Glomerular visceral epithelial cell (primary cell): ENCODE measurements at regions not wholly inside any gene's neighbourhood (a gene's known extent, or its start where the extent isn't known, plus 50 kb on each side); places are given as distances from the start of the nearest gene placed in this dataset.

Experiments
- DNase-seq: peaks from one replicate; pipeline ENCODE4 v3.0.0-alpha.2; 2016; ENCODE audit errors: extremely low spot score

GRCh38 chr5:17893026-17893635 lies 258.9 kb downstream of the TAF11L14 start:
- DNase-seq, result no peak

DNA sequence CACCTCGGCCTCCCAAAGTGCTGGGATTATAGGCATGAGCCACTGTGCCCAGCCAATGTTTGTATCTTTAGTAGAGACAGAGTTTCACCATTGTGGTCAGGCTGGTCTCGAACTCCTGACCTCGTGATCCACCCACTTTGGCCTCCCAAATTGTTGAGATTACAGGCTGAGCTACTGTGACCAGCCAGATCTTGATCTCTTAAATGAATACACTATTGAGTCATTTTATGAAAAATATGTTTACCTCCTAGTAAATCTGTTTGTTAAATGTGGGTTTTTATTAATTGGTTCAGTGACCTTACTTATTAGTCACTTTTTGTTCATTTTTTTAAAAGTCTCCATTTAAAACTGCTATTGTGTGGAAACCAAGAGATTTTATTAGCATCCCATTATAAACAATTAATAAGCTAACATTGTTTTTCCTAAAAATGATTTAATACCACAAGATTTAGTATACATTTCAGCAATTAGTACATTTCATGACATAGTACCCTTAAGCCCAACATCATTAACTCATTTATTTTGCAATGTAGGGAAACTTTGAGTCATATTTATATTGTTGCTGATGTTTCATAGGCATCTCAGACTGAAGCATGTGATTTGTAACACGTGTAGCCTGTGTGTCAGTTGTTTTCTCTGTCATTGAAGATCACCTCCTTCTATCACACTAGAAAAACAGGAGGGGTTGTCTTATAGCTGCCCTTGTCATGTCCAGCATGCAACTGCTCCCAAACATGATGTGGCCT lies 261.2 kb downstream of the TAF11L14 start:
- no peak for DNase-seq

- DNase-seq, result no peak
Observed at GRCh38 chr5:17896605-17897004, 262.3 kb downstream of the TAF11L14 start.

DNA sequence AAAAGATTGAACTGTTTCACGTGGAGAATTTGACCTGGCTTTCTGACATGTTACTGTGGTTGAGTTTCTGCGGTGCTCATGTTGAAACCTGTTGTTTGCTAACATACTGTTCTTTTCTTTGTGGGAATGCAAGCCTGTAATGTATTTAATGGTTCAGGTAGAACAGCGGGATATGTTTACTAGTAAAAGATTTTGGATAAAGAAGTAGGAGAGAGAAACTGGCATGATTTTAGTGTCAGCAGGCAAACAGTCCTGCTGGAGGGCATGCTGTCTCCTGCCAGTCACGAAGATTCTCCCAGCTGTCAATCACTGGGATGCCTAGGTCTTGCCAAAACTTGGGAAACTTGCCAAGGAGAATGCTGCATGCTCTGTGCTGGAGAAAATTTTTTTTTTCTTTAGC lies 263.5 kb downstream of the TAF11L14 start:
- DNase-seq, result no peak

DNA sequence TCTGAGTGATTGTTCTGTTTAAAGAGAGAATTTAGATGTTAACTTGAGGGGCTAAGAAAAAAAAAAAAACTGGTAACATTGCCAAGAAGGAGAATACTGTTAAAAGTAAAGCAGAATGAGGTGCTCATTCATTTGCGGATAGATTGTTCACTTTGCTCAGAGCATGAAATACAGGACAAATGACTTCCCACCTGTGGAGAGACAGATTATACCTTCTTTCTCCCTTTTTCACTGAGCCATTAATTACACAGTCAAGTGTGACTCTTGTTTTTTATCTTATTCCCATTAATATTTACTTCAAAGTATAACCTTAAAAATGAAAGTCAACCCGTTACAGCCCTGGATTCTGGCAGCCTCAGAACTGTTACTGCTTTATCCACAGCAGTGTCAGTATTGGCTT lies 264.5 kb downstream of the TAF11L14 start:
- DNase-seq, result no peak

- no peak for DNase-seq
Observed at GRCh38 chr5:17907094-17907493, 272.8 kb downstream of the TAF11L14 start.

DNA sequence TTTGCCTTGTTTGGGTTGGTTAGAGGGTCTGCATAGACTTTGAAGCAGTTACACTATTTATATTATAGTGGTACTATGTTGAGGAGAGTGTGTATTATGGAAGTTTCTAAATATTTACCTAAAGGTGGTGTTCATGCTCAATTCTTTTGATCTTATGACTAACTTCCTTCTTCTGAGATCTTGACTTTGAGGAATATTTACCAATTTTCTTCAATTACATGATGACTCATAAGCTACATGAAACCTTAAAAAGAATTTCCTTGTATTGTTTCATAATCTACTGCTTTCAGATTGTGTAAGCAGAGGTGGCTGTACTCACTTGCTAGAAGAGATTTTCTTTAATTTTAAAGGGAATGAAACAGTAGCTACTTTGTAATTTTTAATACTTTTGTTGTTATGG lies 276.1 kb downstream of the TAF11L14 start:
- DNase-seq, result no peak

GRCh38 chr5:17912794-17913193 lies 278.5 kb downstream of the TAF11L14 start:
- no peak for DNase-seq

DNA sequence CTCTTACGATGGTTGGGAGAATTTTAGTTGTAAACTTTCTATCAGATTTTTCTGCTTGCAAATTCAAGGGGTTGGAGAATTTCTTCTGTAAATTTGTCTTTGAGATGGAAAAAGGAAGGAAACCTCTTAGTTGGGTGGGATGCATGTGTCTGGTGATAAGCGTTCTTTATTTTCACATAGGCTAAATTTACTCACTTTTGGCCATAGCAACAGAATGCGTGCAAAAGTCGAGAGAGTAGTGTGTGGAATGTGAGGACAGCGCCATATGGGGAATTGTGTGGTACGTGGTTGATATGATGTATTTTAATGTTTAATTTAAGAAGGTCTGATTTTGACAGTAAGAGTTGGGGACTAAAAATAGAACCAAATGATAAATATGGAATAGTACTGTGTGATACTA lies 282.2 kb downstream of the TAF11L14 start:
- DNase-seq, result no peak

DNA sequence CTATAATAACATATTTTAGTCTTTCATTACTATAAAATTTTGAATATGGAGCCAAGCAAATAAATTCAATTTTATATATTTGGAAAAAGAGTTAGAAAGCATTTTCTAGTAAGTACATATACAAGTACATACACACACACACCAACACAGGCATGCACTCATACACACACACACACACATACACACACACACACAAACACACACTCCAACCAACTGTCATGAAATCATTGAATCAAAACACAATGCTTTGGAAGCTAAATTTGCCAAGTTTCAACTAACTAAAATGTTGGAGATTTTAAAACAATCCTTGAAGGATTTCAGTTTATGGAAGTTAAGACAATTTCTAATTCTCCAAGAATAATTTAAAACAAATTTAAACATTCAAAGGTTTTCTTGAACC lies 283.2 kb downstream of the TAF11L14 start:
- no peak for DNase-seq

- DNase-seq, result no peak
Observed at GRCh38 chr5:17918373-17919104, 284.3 kb downstream of the TAF11L14 start.

GRCh38 chr5:17925276-17925675 lies 291.0 kb downstream of the TAF11L14 start:
- DNase-seq, result no peak

GRCh38 chr5:17928581-17928981 lies 294.3 kb downstream of the TAF11L14 start:
- no peak for DNase-seq

GRCh38 chr5:17929171-17929570 lies 294.9 kb downstream of the TAF11L14 start:
- DNase-seq, result no peak

DNA sequence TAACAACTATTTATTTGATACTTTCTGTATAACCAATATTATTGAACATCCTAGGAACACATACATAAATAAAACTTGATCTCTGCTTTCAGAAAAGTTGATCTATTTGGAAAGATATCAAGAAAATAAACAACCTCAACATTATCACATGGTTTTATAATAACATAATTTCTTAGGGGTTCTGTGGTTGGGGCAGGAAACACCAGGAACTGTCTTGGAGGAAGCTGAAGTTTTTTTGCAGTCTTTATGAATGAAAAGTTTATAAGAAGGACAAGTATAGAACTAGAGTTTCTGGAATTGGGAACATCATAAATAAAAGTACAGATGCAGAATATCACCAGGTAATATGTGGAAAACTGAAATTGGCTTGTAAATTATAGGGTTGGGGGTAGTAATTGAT lies 296.1 kb downstream of the TAF11L14 start:
- no peak for DNase-seq

DNA sequence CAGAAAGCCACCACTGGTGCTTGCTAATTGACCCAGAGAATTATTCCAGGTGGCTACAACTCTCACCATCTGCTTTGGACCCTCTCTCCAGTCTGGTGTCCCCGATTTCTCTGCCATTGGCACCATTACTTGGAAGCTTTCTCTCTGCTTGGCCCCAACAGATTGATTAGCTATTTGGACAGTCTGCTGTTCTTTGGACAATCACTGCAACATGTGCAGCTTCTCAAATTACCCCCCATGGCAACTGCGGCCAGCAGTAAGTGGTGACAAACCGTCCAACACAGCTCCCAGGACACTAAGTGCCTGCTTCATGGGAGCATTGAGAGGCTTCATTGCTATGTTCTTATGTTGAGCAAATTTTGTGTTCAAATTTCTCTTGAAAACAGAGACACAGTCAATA lies 309.8 kb downstream of the TAF11L14 start:
- no peak for DNase-seq

GRCh38 chr5:17947029-17947428 lies 312.8 kb downstream of the TAF11L14 start:
- no peak for DNase-seq

GRCh38 chr5:17951392-17952169 lies 317.3 kb downstream of the TAF11L14 start:
- no peak for DNase-seq

- DNase-seq, result no peak
Observed at GRCh38 chr5:17952231-17952630, 318.0 kb downstream of the TAF11L14 start.

GRCh38 chr5:17964067-17964466 lies 329.8 kb downstream of the TAF11L14 start:
- no peak for DNase-seq

DNA sequence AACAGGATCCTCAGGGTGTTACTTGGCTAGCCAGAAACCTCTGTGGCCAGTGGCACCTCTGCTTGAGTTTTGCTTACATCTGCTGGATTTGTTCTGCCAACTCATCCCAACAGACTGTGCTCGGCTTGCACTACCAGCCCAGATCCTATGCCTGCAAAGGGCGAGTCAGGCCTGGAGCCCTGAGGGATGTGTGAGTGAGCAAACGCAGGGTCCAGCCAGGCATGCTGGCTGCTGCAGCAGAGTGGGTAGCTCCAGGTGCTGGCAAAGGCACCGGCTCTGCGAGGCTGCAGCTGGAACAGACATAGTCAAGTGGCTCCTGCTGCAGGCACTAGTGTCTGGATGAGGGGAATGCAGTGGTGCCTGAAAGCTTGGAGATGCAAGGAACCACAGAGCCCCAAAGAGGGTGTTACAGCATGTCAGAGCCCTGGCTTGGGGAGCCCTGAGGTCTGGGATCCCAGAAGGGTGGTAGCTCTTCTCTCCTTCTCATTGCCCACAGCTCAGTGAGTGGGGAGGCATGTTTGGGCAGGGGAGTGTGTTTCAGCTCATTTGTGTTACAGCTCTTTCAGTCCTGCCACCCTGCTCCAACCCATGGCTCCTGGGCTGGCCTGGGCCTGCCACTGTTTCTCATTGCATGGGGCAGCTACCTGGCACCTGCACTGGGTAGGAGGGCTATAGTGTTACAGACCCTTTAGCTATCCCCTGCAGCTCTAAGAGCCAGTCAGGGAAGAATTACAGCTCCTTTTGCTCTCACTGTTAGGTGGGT lies 332.6 kb downstream of the TAF11L14 start:
- DNase-seq, result no peak
